CD1c-positive myeloid dendritic cell (primary cell): ENCODE measurements at regions not wholly inside any gene's neighbourhood (a gene's known extent, or its start where the extent isn't known, plus 50 kb on each side); places are given as distances from the start of the nearest gene placed in this dataset.
A peak's percentile ranks its signal among the peaks of the same experiment; 100 is the strongest.

Experiments used
- DNase-seq: peaks from one replicate; pipeline ENCODE4 v3.0.0-alpha.2; 2016; ENCODE audit errors: extremely low spot score

- DNase-seq: no peak
These were observed 73.0 kb upstream of the LEP start for GRCh38 chr7:128167791-128168666.

- no peak for DNase-seq
These were observed 72.3 kb upstream of the LEP start for GRCh38 chr7:128168667-128169210.

GRCh38 chr7:128170461-128170860, 70.6 kb upstream of the LEP start:
- DNase-seq: no peak

GRCh38 chr7:128171342-128171918, 69.6 kb upstream of the LEP start:
- DNase-seq: no peak

GRCh38 chr7:128172151-128172550, 68.9 kb upstream of the LEP start:
- DNase-seq: no peak

- DNase-seq: no peak
These were observed 68.1 kb upstream of the LEP start for GRCh38 chr7:128172963-128173362.

- DNase-seq: peak; percentile 42
These were observed 66.7 kb upstream of the LEP start for GRCh38 chr7:128174386-128174785.

GRCh38 chr7:128176696-128177095, 64.4 kb upstream of the LEP start:
- DNase-seq: no peak

GRCh38 chr7:128177768-128178550, 63.1 kb upstream of the LEP start:
- no peak for DNase-seq

GRCh38 chr7:128178611-128179010, 62.5 kb upstream of the LEP start:
- peak; percentile 24 for DNase-seq

GRCh38 chr7:128188396-128189230, 52.5 kb upstream of the LEP start:
- DNase-seq: no peak

- no peak for DNase-seq
These were observed 51.7 kb upstream of the LEP start for GRCh38 chr7:128189231-128189930.

GRCh38 chr7:128190051-128190647, 50.9 kb upstream of the LEP start:
- no peak for DNase-seq

GRCh38 chr7:128191136-128191844, 49.8 kb upstream of the LEP start:
- DNase-seq: no peak
